ENCODE measurements at regions not wholly inside any gene's neighbourhood (a gene's known extent, or its start where the extent isn't known, plus 50 kb on each side); places are given as distances from the start of the nearest gene placed in this dataset.

DNA sequence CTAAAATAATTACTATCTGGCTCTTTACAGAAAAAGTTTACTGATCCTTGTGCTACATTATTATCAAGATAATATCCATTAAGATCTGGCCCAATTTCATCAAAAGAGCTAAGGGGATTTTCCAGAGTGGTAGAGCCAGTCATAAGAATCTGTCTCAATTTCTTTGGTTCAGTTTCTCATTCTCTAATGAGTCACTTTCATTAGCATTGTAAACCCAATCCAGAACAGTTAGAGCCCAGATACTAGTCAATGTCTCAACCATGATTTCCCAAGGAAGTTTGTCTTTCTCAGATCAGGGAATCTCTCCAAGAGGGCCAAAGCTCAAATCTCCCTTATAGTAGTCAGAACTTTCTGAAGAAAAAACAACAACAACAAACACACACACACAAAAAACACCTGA is 131.1 kb upstream of the PPP2R3A start:
- no peak for TF ChIP-seq EZH2phosphoT487 (IDR thresholded peaks at IDR 0.05; ENCODE audit: borderline replicate concordance, low read depth, low read length)
- TF ChIP-seq, protein P1, sequence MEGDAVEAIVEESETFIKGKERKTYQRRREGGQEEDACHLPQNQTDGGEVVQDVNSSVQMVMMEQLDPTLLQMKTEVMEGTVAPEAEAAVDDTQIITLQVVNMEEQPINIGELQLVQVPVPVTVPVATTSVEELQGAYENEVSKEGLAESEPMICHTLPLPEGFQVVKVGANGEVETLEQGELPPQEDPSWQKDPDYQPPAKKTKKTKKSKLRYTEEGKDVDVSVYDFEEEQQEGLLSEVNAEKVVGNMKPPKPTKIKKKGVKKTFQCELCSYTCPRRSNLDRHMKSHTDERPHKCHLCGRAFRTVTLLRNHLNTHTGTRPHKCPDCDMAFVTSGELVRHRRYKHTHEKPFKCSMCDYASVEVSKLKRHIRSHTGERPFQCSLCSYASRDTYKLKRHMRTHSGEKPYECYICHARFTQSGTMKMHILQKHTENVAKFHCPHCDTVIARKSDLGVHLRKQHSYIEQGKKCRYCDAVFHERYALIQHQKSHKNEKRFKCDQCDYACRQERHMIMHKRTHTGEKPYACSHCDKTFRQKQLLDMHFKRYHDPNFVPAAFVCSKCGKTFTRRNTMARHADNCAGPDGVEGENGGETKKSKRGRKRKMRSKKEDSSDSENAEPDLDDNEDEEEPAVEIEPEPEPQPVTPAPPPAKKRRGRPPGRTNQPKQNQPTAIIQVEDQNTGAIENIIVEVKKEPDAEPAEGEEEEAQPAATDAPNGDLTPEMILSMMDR (conservative IDR thresholded peaks at IDR 0.05; ENCODE audit: low read length): no peak

Measured in OCI-LY7 (cell line).